ENCODE measurements at regions not wholly inside any gene's neighbourhood (a gene's known extent, or its start where the extent isn't known, plus 50 kb on each side); places are given as distances from the start of the nearest gene placed in this dataset.
A peak's percentile ranks its signal among the peaks of the same experiment; 100 is the strongest.

GRCh38 chr1:66446261-66447001 is 87.5 kb upstream of the SGIP1 start:
- intact Hi-C loops (cut with DNase I) = loop anchor here (5.0 to 10.0 kb wide), 2 partner anchors 194 to 202 kb away; no protein-coding TSS in a partner anchor
- peak; percentile 86 for TF ChIP-seq CTCF (IDR thresholded peaks at IDR 0.05)
- Histone ChIP-seq H3K4me1 (peaks cover 9 to 14% of the 10 kb centered on the region in 2 donors), H3K27me3 (no peaks in the 10 kb centered on the region), H3K4me3 (no peak overlapping the region), H3K27ac (peak overlapping the region in 1 of 2 donors; percentile 38), H3K36me3 (no peaks in the 10 kb centered on the region), H3K9me3 (no peaks in the 10 kb centered on the region)
- ATAC-seq = peak; percentile 90
- DNase-seq = peak in 2 of 4 donors; percentile 66 to 77

DNA sequence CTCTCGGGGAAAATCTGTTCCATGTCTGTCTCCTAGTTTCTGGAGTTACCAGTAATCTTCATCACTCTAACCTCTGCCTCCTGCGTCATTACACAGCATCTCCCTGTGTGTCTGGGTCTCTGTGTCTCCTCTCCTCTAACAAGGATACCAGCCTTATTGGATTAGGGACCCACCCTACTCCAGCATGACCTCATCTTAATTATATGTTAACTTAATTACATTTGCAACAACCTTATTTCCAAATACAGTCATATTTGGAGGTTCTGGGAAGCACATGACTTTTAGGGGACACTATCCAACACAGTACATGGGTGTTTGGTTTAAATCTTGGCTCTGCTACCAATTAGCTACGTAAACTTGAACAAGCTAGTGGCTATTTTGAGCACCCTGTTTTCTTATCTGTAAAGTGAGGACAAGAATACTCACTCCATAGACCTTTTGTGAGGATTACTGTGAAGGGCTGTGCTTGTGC is 83.9 kb upstream of the SGIP1 start:
- TF ChIP-seq CTCF (IDR thresholded peaks at IDR 0.05) = no peak
- DNase-seq (no peak), ATAC-seq (peak; percentile 62)
- Histone ChIP-seq H3K27ac (no peak overlapping the region), H3K27me3 (no peaks in the 10 kb centered on the region), H3K4me1 (peaks cover 8 to 9% of the 10 kb centered on the region in 2 donors), H3K9me3 (no peaks in the 10 kb centered on the region), H3K36me3 (no peaks in the 10 kb centered on the region), H3K4me3 (no peak overlapping the region)
- intact Hi-C loops (cut with DNase I) = loop anchor here in 1 of 2 donors (10.0 kb wide), 1 partner anchor 485 kb away; no protein-coding TSS in a partner anchor

- Histone ChIP-seq H3K4me1 (peaks cover under 1 to 9% of the 10 kb centered on the region in 2 donors), H3K27ac (no peak overlapping the region), H3K4me3 (no peak overlapping the region), H3K36me3 (no peaks in the 10 kb centered on the region), H3K27me3 (no peaks in the 10 kb centered on the region), H3K9me3 (no peaks in the 10 kb centered on the region)
- ATAC-seq (no peak), DNase-seq (no peak)
- TF ChIP-seq CTCF (IDR thresholded peaks at IDR 0.05) = no peak
- intact Hi-C loops (cut with DNase I) = loop anchor here in 1 of 2 donors (10.0 kb wide), 1 partner anchor 486 kb away; no protein-coding TSS in a partner anchor
Measured at GRCh38 chr1:66450847-66451246, 83.1 kb upstream of the SGIP1 start.

DNA sequence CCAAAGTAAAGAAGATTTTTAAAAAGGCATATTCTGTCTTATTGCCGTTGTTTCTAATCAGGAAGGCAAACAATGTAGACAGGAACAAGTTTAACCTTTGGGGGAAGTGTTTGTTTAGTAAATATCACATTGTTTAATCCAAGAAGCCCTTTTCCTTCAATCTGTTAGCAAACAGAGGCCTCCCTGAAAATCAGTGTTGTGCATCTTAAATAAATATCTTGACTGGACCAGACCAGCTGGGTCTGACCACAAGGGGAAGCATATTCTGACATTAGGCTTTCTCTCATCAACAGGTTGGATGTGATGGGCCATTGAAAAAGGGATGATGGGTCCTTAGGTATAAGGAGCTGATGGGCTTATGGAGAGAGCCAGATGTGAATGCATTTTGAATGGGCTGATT is 81.8 kb upstream of the SGIP1 start:
- Histone ChIP-seq H3K4me1 (peaks cover 0 to 9% of the 10 kb centered on the region in 2 donors), H3K36me3 (no peaks in the 10 kb centered on the region), H3K27ac (no peak overlapping the region), H3K27me3 (no peaks in the 10 kb centered on the region), H3K9me3 (no peaks in the 10 kb centered on the region), H3K4me3 (no peak overlapping the region)
- no peak for TF ChIP-seq CTCF (IDR thresholded peaks at IDR 0.05)
- intact Hi-C loops (cut with DNase I) = loop anchor here in 1 of 2 donors (10.0 kb wide), 1 partner anchor 487 kb away; no protein-coding TSS in a partner anchor
- DNase-seq = no peak
- peak; percentile 17 for ATAC-seq

DNA sequence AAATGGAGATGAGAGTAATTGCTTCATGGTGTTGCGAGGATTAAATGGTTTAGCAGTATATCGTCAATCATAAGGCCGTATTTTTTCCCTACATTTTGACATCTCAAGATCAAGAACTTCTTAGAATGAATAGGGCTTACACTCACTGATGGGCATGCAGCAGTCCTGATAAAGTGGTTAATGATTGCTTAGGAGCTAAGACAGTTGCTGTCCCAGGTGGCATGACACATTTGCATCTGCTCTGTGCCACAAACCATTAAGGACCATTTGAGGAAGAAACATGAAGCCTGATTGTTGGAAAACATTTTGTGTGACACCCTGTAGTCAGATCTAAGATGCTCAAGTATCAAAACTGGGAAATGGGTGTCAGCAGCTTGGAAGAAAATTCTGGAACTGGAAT is 81.0 kb upstream of the SGIP1 start:
- DNase-seq (no peak), ATAC-seq (no peak)
- TF ChIP-seq CTCF (IDR thresholded peaks at IDR 0.05) = no peak
- intact Hi-C loops (cut with DNase I) = loop anchor here in 1 of 2 donors (10.0 kb wide), 1 partner anchor 488 kb away; no protein-coding TSS in a partner anchor
- Histone ChIP-seq H3K4me3 (no peak overlapping the region), H3K27me3 (no peaks in the 10 kb centered on the region), H3K27ac (no peak overlapping the region), H3K9me3 (no peaks in the 10 kb centered on the region), H3K36me3 (no peaks in the 10 kb centered on the region), H3K4me1 (peaks cover 0 to 9% of the 10 kb centered on the region in 2 donors)
